ENCODE measurements at regions not wholly inside any gene's neighbourhood (a gene's known extent, or its start where the extent isn't known, plus 50 kb on each side); places are given as distances from the start of the nearest gene placed in this dataset.

DNA sequence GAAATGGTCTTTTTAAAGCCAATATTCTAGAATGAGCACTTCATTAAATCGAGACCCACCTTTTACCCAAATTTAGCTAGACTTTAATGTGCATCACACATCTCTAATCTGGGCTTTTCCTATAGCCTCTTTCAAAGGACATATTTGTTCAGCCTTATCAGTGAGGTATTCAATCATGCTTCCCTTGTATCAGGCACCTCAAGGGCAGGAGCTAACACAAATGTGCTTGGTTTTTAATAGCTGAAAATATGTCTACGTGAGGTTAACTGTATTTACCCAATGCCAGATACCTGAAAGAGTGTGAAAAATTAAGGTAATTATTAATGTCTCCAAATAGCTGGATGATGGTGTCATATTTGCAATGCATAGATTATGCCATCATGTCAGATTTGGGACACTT lies 203.9 kb downstream of the SNX10 start:
- no peak overlapping the region for H2BK20ac ChIP-seq (ENCODE audit: low read length)
- no peak overlapping the region for H3K18ac ChIP-seq (ENCODE audit: extremely low read depth, low read length)
- no peak overlapping the region for H3K4me3 ChIP-seq (ENCODE audit: extremely low read depth in 1 of 4, insufficient read depth in 2 of 4, low read depth in 3 of 4, low read length in 4 of 4)
- no peaks in the 10 kb centered on the region; the same call in 1 of the 2 replicates for H3K23me2 ChIP-seq (ENCODE audit: low read depth, low read length)
- H3K14ac ChIP-seq (ENCODE audit: insufficient read length): no peak overlapping the region
- no peak overlapping the region for H2BK12ac ChIP-seq (ENCODE audit: low read depth, low read length)
- H2AFZ ChIP-seq (ENCODE audit: low read length): no peak overlapping the region
- no peak overlapping the region for H3K56ac ChIP-seq (replicated peaks; ENCODE audit: insufficient read length, low read depth, low read length)
- H4K5ac ChIP-seq (ENCODE audit: insufficient read length, low read depth, low read length): no peak overlapping the region
- no peak overlapping the region for H3K27ac ChIP-seq (ENCODE audit: low read depth, low read length)
- H3K36me3 ChIP-seq (ENCODE audit: control insufficient read depth in 2 of 4, insufficient read depth in 4 of 4, low read length in 3 of 4): no peaks in the 10 kb centered on the region
- no peak overlapping the region for H2BK120ac ChIP-seq (replicated peaks; ENCODE audit: low read depth, low read length)
- H3K9me3 ChIP-seq (ENCODE audit: insufficient read depth in 2 of 2, low read depth in 1 of 2, low read length in 1 of 2): no peaks in the 10 kb centered on the region
- H4K91ac ChIP-seq (replicated peaks; ENCODE audit: insufficient read length, low read length): no peak overlapping the region
- no peak overlapping the region for H3K23ac ChIP-seq (ENCODE audit: insufficient read length)
- H3K4me2 ChIP-seq (ENCODE audit: insufficient read depth in 1 of 2, low read depth in 2 of 2, low read length in 2 of 2): no peak overlapping the region
- FAIRE-seq (no peak), DNase-seq (ENCODE audit: low read depth in 1 of 2, low spot score in 2 of 2) (no peak)
- CTCF ChIA-PET (ENCODE audit: partially characterized antibody): interaction anchor here (0.9 to 2.4 kb wide), 7 partner anchors 10 to 195 kb away, joined by 3 to 8 read pairs (median 4); no protein-coding TSS in a partner anchor
- 89% methylated on average over 2 of the region's 2 CpGs; no CpG with 5 or more reads in 1 of the 2 experiments for WGBS, 2 experiments (ENCODE audit: extremely low coverage in 1 of 2, insufficient coverage in 1 of 2, insufficient read length in 1 of 2, insufficient replicate concordance in 2 of 2, low coverage in 1 of 2, low lambda C conversion rate in 2 of 2, missing lambda C conversion rate in 1 of 2)
- no peak overlapping the region for H3K9ac ChIP-seq (replicated peaks in 1 of 4; ENCODE audit: extremely low read depth in 1 of 4, low read depth in 3 of 4, low read length in 3 of 4)
- H4K20me1 ChIP-seq (replicated peaks in 1 of 2; ENCODE audit: control insufficient read depth in 1 of 2, insufficient read depth in 2 of 2, low read length in 2 of 2): no peaks in the 10 kb centered on the region
- H3K79me1 ChIP-seq (ENCODE audit: low read depth, low read length): no peaks in the 10 kb centered on the region
- no peak overlapping the region for H3K4ac ChIP-seq (replicated peaks; ENCODE audit: insufficient read length, low read depth, low read length)
- no peak overlapping the region for H2AK5ac ChIP-seq (ENCODE audit: low read depth, low read length)
- no peaks in the 10 kb centered on the region for H3K79me2 ChIP-seq (ENCODE audit: control insufficient read depth in 1 of 2, insufficient read depth in 2 of 2, low read length in 2 of 2)
- peaks cover 0 to 2% (median 1%) of the 10 kb centered on the region in 4 experiments; a peak in 4 of 7 replicates for H3K4me1 ChIP-seq (replicated peaks in 1 of 4; ENCODE audit: control insufficient read depth in 3 of 4, insufficient read depth in 4 of 4, low read length in 3 of 4)
- H2BK15ac ChIP-seq (ENCODE audit: low read length): no peak overlapping the region
- H3K27me3 ChIP-seq (replicated peaks in 1 of 4; ENCODE audit: control insufficient read depth in 3 of 4, extremely low read depth in 1 of 4, insufficient read depth in 3 of 4, low read length in 3 of 4): no peaks in the 10 kb centered on the region
- H2BK5ac ChIP-seq (ENCODE audit: low read depth, low read length): no peak overlapping the region
- H4K8ac ChIP-seq (ENCODE audit: extremely low read depth, insufficient read depth, low read length): no peak overlapping the region
- POLR2A ChIA-PET (ENCODE audit: partially characterized antibody): no interaction called here
- no peak for TF ChIP-seq GTF2F1 (IDR thresholded peaks at IDR 0.05; ENCODE audit: borderline replicate concordance, low read depth, low read length)
- no peak for TF ChIP-seq RAD21 (IDR thresholded peaks at IDR 0.05 in 1 of 2, conservative IDR thresholded peaks at IDR 0.05 in 1 of 2; ENCODE audit: low read depth in 2 of 2, low read length in 2 of 2)
- no peak for TF ChIP-seq SIX5 (IDR thresholded peaks at IDR 0.05; ENCODE audit: low read depth, low read length)
- no peak for TF ChIP-seq SP4 (IDR thresholded peaks at IDR 0.05; ENCODE audit: low read length)
- TF ChIP-seq RXRA (IDR thresholded peaks at IDR 0.05; ENCODE audit: insufficient read depth, low read depth, low read length): no peak
- TF ChIP-seq TAF1 (IDR thresholded peaks at IDR 0.05; ENCODE audit: low read depth, low read length): no peak
- TF ChIP-seq KDM1A (IDR thresholded peaks at IDR 0.05; ENCODE audit: borderline replicate concordance, low read length): no peak
- TF ChIP-seq SP1 (IDR thresholded peaks at IDR 0.05; ENCODE audit: low read depth, low read length): no peak
- no peak for TF ChIP-seq EGR1 (IDR thresholded peaks at IDR 0.05; ENCODE audit: borderline replicate concordance, low read depth, low read length)
- TF ChIP-seq TBP (IDR thresholded peaks at IDR 0.05; ENCODE audit: low read depth, low read length): no peak
- TF ChIP-seq HDAC6 (IDR thresholded peaks at IDR 0.05; ENCODE audit: low read depth, low read length): no peak
- TF ChIP-seq KDM5A (IDR thresholded peaks at IDR 0.05; ENCODE audit: low read length): no peak
- no peak for TF ChIP-seq FOSL1 (IDR thresholded peaks at IDR 0.05; ENCODE audit: insufficient read depth, low read depth, low read length)
- no peak for TF ChIP-seq CEBPB (IDR thresholded peaks at IDR 0.05; ENCODE audit: low read depth, low read length)
- TF ChIP-seq NANOG (IDR thresholded peaks at IDR 0.05; ENCODE audit: insufficient read depth, low read depth, low read length, poor library complexity, severe bottlenecking): no peak
